Immature natural killer cell (primary cell): ENCODE measurements at regions not wholly inside any gene's neighbourhood (a gene's known extent, or its start where the extent isn't known, plus 50 kb on each side); places are given as distances from the start of the nearest gene placed in this dataset.

ENCODE experiments used
- DNase-seq, 3 donors: peaks; one replicate each; pipeline ENCODE4 v3.0.0; 2022; ENCODE audit warnings: mixed read lengths in 1 of 3
- H3K27ac Mint-ChIP-seq, 6 donors: one replicate each; pipeline ENCODE4 v1.8.0; 2020; ENCODE audit warnings: mixed read lengths in 6 of 6, mild to moderate bottlenecking in 5 of 6, inconsistent platforms in 4 of 6, moderate library complexity in 3 of 6
- H3K27me3 Mint-ChIP-seq, 3 donors: one replicate each; pipeline ENCODE4 v1.8.0; 2020 to 2021; ENCODE audit warnings: low read depth in 3 of 3, mild to moderate bottlenecking in 3 of 3, mixed read lengths in 3 of 3, moderate library complexity in 3 of 3, inconsistent platforms in 1 of 3
- H3K36me3 Mint-ChIP-seq, 3 donors: one replicate each; pipeline ENCODE4 v1.8.0; 2020; ENCODE audit warnings: mixed read lengths in 3 of 3, inconsistent platforms in 2 of 3, mild to moderate bottlenecking in 2 of 3
- H3K4me1 Mint-ChIP-seq, 2 donors: one replicate each; pipeline ENCODE4 v1.8.0; 2020; ENCODE audit warnings: inconsistent platforms in 2 of 2, mild to moderate bottlenecking in 2 of 2, mixed read lengths in 2 of 2, moderate library complexity in 1 of 2
- H3K4me3 Mint-ChIP-seq, 5 donors: one replicate each; pipeline ENCODE4 v1.8.0; 2020; ENCODE audit warnings: mild to moderate bottlenecking in 5 of 5, mixed read lengths in 5 of 5, inconsistent platforms in 3 of 5, moderate library complexity in 3 of 5
- H3K9me3 Mint-ChIP-seq, 6 donors: one replicate each; pipeline ENCODE4 v1.8.0; 2020; ENCODE audit warnings: mild to moderate bottlenecking in 6 of 6, mixed read lengths in 6 of 6, inconsistent platforms in 4 of 6, moderate library complexity in 3 of 6

- Mint-ChIP-seq H3K36me3 (no peaks in the 10 kb centered on the region), H3K27ac (no peak overlapping the region), H3K9me3 (peaks cover 0 to 2% (median 0%) of the 10 kb centered on the region in 6 donors), H3K4me1 (peaks cover 5 to 9% of the 10 kb centered on the region in 2 donors), H3K27me3 (peaks cover 0 to 5% (median 3%) of the 10 kb centered on the region in 3 donors), H3K4me3 (no peak overlapping the region)
- DNase-seq, result no peak
These were observed 178.7 kb upstream of the NSMCE3 start for GRCh38 chr15:29448320-29448719.

GRCh38 chr15:29446480-29446879 is 176.9 kb upstream of the NSMCE3 start:
- no peak for DNase-seq
- Mint-ChIP-seq H3K36me3 (no peaks in the 10 kb centered on the region), H3K27me3 (peaks cover 0 to 7% (median 3%) of the 10 kb centered on the region in 3 donors), H3K4me1 (no peaks in the 10 kb centered on the region), H3K4me3 (no peak overlapping the region), H3K9me3 (peaks cover 0 to 2% (median 0%) of the 10 kb centered on the region in 6 donors), H3K27ac (no peak overlapping the region)

DNA sequence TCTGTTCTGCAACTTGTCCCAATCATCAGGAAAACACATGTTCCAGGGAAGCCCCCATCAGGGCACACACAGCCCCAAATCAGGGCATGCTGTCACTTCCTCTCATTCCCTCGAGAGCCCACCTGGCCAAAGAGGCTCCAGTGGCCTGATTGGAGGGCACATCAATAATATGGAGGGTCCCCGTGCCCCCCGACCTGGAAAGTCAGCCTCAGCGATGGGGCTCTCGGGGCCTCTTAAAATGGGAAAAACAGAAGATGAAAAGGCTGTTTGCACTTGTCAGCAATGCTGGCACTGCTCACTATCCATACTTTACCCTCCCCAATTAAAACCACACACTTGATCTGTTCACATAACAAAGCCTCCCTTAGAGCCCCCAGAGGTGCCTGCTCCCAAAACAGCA is 172.9 kb upstream of the NSMCE3 start:
- DNase-seq, result no peak
- Mint-ChIP-seq H3K9me3 (no peaks in the 10 kb centered on the region), H3K4me1 (no peaks in the 10 kb centered on the region), H3K36me3 (no peaks in the 10 kb centered on the region), H3K27me3 (peaks cover 2 to 5% (median 3%) of the 10 kb centered on the region in 3 donors), H3K4me3 (no peak overlapping the region), H3K27ac (no peak overlapping the region)

DNA sequence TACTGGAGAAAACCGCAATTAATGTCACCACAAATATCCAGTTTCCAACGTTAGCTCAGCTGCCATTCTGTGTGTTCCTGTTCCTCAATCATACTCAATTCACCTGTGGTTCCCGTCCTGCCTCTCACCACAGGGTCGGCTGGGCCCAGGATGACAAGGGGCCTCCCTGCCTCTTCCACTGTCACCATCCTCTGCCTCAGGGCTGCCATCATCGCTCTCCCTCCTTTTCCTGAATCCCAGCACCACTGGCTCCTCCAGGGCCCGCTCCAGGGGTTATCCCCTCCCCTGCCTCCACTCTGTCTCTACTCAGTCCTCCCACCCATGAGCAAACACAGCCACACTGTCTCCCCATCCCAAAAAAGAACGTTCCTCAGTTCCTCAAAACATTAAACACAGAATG is 170.9 kb upstream of the NSMCE3 start:
- Mint-ChIP-seq H3K36me3 (no peaks in the 10 kb centered on the region), H3K27me3 (peaks cover 2 to 5% (median 3%) of the 10 kb centered on the region in 3 donors), H3K9me3 (no peaks in the 10 kb centered on the region), H3K4me1 (no peaks in the 10 kb centered on the region), H3K27ac (no peak overlapping the region), H3K4me3 (no peak overlapping the region)
- DNase-seq, result no peak

DNA sequence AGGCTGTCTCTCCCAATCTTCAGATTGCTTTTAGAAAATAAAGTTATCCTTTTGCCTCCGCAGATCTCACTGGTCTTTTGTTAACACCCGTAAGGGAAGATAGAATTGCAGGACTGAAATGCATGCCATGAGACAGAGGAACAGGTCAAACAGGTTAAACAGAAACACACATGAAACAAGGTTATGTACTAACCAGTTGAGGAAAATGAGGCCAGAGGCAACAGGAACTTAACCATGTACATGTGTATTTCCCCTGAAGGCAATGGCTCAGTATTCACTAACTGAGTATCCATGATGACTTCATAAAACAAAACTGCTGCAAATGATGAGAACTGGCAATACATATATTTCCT is 169.1 kb upstream of the NSMCE3 start:
- H3K9me3 Mint-ChIP-seq, result no peaks in the 10 kb centered on the region
- DNase-seq, result no peak
- no peak overlapping the region for H3K27ac Mint-ChIP-seq
- no peaks in the 10 kb centered on the region for H3K4me1 Mint-ChIP-seq
- H3K36me3 Mint-ChIP-seq, result no peaks in the 10 kb centered on the region
- peaks cover 2 to 5% (median 2%) of the 10 kb centered on the region in 3 donors for H3K27me3 Mint-ChIP-seq
- H3K4me3 Mint-ChIP-seq, result no peak overlapping the region

GRCh38 chr15:29437888-29438702 is 168.5 kb upstream of the NSMCE3 start:
- Mint-ChIP-seq H3K4me1 (no peaks in the 10 kb centered on the region), H3K27ac (no peak overlapping the region), H3K27me3 (peaks cover 3 to 5% (median 5%) of the 10 kb centered on the region in 3 donors), H3K36me3 (no peaks in the 10 kb centered on the region), H3K9me3 (no peaks in the 10 kb centered on the region), H3K4me3 (no peak overlapping the region)
- no peak for DNase-seq

DNA sequence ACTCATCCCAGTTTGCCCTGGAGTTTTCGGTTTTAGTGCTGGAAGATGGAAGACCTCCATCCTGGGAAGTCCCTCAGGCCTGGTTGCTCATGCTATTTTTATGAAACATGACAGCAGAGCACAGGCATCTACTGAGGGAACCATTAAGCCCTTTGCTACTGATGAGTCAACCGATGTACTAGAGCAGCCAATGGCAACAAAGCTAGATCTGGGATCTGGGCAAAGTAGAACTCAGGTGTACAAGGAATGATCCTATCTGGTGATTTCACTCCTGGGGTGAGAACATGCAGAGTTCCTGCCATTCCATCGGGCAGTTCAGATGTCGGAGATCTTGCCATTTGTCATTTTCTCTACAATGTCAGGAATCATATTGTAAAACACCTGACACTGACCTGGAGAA is 166.2 kb upstream of the NSMCE3 start:
- no peak for DNase-seq
- H3K27ac Mint-ChIP-seq, result no peak overlapping the region
- H3K4me1 Mint-ChIP-seq, result no peaks in the 10 kb centered on the region
- no peak overlapping the region for H3K4me3 Mint-ChIP-seq
- H3K27me3 Mint-ChIP-seq, result peaks cover 3 to 13% (median 4%) of the 10 kb centered on the region in 3 donors
- H3K36me3 Mint-ChIP-seq, result no peaks in the 10 kb centered on the region
- no peaks in the 10 kb centered on the region for H3K9me3 Mint-ChIP-seq

GRCh38 chr15:29434280-29434679 is 164.7 kb upstream of the NSMCE3 start:
- Mint-ChIP-seq H3K4me3 (no peak overlapping the region), H3K27ac (no peak overlapping the region), H3K9me3 (no peaks in the 10 kb centered on the region)

GRCh38 chr15:29433507-29434248 is 164.1 kb upstream of the NSMCE3 start:
- H3K9me3 Mint-ChIP-seq, result no peaks in the 10 kb centered on the region
- DNase-seq, result no peak
- no peaks in the 10 kb centered on the region for H3K4me1 Mint-ChIP-seq
- H3K27me3 Mint-ChIP-seq, result peaks cover 0 to 14% (median 4%) of the 10 kb centered on the region in 3 donors
- no peaks in the 10 kb centered on the region for H3K36me3 Mint-ChIP-seq
- H3K27ac Mint-ChIP-seq, result no peak overlapping the region
- H3K4me3 Mint-ChIP-seq, result no peak overlapping the region

More at GRCh38 chr15:29434280-29434679, 164.7 kb upstream of the NSMCE3 start:
- H3K27me3 Mint-ChIP-seq, result peaks cover 0 to 13% (median 4%) of the 10 kb centered on the region in 3 donors
- no peaks in the 10 kb centered on the region for H3K36me3 Mint-ChIP-seq
- no peaks in the 10 kb centered on the region for H3K4me1 Mint-ChIP-seq
- no peak for DNase-seq

DNA sequence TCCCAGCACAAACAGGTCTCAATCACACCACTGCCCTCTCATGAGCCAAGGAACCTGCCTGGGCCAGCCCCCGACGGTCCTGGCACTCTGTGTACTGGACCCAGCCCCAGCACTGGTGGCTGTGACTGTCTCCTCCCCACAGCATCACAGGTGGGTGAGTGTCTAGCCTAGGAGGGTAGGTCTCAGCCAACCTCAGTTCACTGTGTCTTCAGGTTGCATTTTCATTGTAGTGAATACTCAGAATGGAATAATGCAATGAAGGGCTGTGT is 163.4 kb upstream of the NSMCE3 start:
- Mint-ChIP-seq H3K4me3 (no peak overlapping the region), H3K36me3 (no peaks in the 10 kb centered on the region), H3K27ac (no peak overlapping the region), H3K9me3 (no peaks in the 10 kb centered on the region), H3K27me3 (peaks cover 0 to 13% (median 4%) of the 10 kb centered on the region in 3 donors), H3K4me1 (no peaks in the 10 kb centered on the region)
- no peak for DNase-seq

- Mint-ChIP-seq H3K36me3 (no peaks in the 10 kb centered on the region), H3K9me3 (peaks cover 0 to 3% (median 0%) of the 10 kb centered on the region in 6 donors), H3K27ac (no peak overlapping the region), H3K4me3 (no peak overlapping the region), H3K4me1 (no peaks in the 10 kb centered on the region), H3K27me3 (peaks cover 0 to 13% (median 4%) of the 10 kb centered on the region in 3 donors)
- DNase-seq, result no peak
These were observed 162.8 kb upstream of the NSMCE3 start for GRCh38 chr15:29432191-29433049.

DNA sequence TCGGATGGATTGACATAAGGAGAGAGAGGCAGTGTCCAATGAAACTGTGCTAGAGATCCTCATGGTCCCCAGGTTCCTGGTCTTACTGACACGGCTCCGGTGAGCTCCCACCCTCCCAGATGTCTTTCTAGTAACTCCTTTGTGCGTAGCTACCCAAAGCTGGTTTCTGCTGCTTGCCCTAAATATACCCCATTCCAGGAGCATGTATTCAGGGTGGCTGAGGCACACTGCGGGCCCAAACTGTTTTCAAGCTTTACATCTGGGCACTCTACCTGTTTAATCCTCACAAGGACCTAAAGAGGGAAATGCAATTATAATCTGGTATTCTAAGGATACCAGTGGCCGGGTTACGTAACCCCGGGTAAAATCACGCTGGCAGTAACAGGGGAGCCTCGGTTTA is 161.2 kb upstream of the NSMCE3 start:
- peaks cover 3 to 13% (median 4%) of the 10 kb centered on the region in 3 donors for H3K27me3 Mint-ChIP-seq
- H3K9me3 Mint-ChIP-seq, result peaks cover 0 to 4% (median 0%) of the 10 kb centered on the region in 6 donors
- no peak overlapping the region for H3K27ac Mint-ChIP-seq
- H3K4me1 Mint-ChIP-seq, result no peaks in the 10 kb centered on the region
- H3K4me3 Mint-ChIP-seq, result no peak overlapping the region
- DNase-seq, result no peak
- H3K36me3 Mint-ChIP-seq, result no peaks in the 10 kb centered on the region

- Mint-ChIP-seq H3K27ac (no peak overlapping the region), H3K4me1 (no peaks in the 10 kb centered on the region), H3K27me3 (peaks cover 3 to 15% (median 4%) of the 10 kb centered on the region in 3 donors), H3K36me3 (no peaks in the 10 kb centered on the region), H3K9me3 (peaks cover 0 to 5% (median 0%) of the 10 kb centered on the region in 6 donors), H3K4me3 (no peak overlapping the region)
- DNase-seq, result no peak
These were observed 160.5 kb upstream of the NSMCE3 start for GRCh38 chr15:29430124-29430523.

DNA sequence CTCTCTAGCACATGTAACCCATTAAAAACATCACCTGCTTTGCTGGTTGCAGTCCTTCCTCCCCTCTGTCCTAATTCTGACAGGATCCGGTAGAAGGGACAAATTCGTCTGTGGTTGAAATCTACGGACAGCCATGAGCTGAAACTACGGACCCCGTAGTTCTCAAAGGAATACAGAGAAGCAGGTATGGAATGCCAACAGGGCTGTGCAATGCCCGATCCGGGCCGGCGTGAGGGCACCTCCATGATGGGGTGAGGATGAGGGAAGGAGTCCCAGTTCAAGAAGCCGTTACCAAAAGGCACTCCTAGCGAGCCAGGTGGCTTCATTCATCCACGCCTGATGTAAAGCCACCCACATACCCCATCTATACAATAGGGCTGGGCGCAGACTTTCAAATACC is 160.0 kb upstream of the NSMCE3 start:
- Mint-ChIP-seq H3K9me3 (peaks cover 0 to 7% (median 0%) of the 10 kb centered on the region in 6 donors), H3K27me3 (peaks cover 3 to 15% (median 4%) of the 10 kb centered on the region in 3 donors), H3K4me1 (no peaks in the 10 kb centered on the region), H3K27ac (no peak overlapping the region), H3K4me3 (no peak overlapping the region), H3K36me3 (no peaks in the 10 kb centered on the region)
- no peak for DNase-seq
